Fibroblast of the aortic adventitia (primary cell): ENCODE measurements at regions not wholly inside any gene's neighbourhood (a gene's known extent, or its start where the extent isn't known, plus 50 kb on each side); places are given as distances from the start of the nearest gene placed in this dataset.

Experiments used
- DNase-seq: peaks from one replicate; pipeline ENCODE4 v3.0.0-alpha.2; 2010; ENCODE audit warnings: low read depth
- H3K4me3 ChIP-seq: 2 replicates; pipeline ENCODE4 v1.5.1; 2011; ENCODE audit warnings: low read depth, mild to moderate bottlenecking, control low read depth, low read length, moderate library complexity
- TF ChIP-seq, protein P1 (sequence below): IDR thresholded peaks from 2 replicates; pipeline ENCODE4 v1.5.1; 2011; ENCODE audit warnings: mild to moderate bottlenecking, low read length, control low read depth, inconsistent platforms; ENCODE audit not compliant: insufficient read depth

DNA sequence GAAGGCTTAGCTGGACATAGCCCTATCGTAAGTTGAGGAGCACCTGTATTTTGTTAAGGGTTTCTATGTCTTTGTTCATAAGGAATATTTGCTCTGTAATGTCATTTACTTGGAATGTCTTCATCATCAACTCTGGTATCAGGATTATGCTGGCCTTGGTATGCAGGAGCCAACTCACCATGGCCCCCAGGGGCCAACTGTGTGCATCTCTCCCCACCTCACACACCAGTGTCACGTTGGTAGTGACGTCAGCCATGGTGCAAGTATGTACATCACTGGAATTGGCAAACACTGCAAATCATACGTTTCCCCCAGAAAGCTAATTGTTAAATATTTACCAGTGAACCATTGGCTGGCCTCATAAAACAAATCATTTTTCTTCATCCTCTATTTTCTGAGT is 70.8 kb downstream of the YTHDF1 start:
- TF ChIP-seq, protein P1, sequence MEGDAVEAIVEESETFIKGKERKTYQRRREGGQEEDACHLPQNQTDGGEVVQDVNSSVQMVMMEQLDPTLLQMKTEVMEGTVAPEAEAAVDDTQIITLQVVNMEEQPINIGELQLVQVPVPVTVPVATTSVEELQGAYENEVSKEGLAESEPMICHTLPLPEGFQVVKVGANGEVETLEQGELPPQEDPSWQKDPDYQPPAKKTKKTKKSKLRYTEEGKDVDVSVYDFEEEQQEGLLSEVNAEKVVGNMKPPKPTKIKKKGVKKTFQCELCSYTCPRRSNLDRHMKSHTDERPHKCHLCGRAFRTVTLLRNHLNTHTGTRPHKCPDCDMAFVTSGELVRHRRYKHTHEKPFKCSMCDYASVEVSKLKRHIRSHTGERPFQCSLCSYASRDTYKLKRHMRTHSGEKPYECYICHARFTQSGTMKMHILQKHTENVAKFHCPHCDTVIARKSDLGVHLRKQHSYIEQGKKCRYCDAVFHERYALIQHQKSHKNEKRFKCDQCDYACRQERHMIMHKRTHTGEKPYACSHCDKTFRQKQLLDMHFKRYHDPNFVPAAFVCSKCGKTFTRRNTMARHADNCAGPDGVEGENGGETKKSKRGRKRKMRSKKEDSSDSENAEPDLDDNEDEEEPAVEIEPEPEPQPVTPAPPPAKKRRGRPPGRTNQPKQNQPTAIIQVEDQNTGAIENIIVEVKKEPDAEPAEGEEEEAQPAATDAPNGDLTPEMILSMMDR = no peak
- no peak overlapping the region for H3K4me3 ChIP-seq
- no peak for DNase-seq

DNA sequence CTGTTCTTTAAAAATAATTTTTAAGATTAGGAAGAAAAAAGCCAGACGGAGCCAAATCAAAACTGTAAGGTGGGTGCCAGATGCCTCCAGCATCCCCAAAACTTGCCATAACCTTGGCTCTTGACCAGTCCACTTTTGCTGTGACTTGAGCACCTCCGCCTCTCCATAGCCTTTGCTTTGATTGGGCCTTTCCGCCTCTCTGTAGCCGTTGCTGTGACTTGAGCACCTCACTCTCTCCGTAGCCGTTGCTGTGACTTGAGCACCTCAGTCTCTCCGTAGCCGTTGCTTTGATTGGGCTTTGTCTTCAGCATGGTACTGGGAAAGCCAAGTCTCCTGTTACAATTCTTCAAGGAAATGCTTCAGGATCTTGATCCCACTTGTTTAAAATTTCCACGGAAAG is 73.0 kb downstream of the YTHDF1 start:
- DNase-seq = no peak
- no peak overlapping the region for H3K4me3 ChIP-seq
- TF ChIP-seq, protein P1 = no peak

DNA sequence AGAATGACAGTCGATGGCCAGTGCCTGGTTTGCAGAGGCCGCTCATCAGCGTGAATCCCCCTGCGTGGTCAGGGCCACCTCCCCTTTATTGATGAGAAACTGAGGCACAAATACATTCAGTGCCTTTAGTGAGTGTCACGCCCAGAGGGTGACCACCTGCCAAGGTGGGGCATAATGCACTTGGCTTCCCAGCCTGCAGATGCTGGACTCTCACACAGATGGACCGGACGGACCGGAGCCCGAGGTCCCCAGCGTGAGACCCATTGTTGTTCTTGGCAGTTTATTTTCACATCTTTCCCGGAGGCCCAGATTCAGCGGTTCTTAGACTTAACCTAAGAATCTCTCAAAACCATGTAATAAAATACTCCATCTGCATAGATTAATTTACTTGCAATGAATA is 74.4 kb downstream of the YTHDF1 start:
- no peak overlapping the region for H3K4me3 ChIP-seq
- TF ChIP-seq, protein P1 = no peak
- DNase-seq = no peak

DNA sequence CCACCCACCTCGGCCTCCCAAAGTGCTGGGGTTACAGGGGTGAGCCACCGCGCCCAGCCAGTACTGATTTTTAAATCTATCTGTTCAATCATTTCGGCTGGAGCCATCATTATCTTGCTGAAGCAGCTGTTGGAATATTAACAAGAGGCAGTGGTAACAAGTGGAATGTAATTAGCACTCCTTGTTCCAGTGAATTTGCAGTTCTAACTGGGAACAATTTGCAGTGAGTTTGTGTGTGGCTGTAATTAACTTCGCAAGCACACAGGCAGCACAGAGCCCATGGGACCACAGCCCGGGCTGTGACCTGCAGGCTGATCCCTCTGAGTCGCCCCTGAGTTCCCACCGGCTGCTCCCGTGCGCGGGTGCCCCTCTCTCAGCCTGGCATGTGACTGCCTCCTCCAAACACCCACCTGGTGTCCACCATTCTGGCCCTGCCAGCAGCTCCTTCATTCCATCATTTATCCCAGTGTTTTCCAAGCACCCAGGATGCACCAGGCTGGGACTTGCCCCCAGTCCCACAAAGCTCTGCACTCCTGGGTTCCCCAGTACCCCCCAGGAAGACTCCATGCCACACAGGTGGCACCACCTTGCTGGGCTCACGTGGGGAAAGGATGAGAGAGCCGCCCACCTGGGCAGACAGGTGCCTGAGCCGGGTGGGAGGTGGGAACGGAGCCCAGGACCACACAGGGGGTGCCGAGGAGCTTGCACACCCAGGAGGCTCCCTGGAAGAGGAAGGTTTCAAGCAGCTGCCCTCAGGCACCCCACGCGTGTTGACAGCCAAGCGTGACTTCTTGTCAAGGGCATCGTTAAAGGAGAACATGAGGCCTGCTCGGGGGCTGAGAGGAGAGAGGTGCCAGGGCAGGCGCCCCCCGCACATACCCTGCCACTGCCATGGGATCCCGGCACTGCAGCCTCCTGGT is 75.2 kb downstream of the YTHDF1 start:
- DNase-seq = no peak
- no peak overlapping the region for H3K4me3 ChIP-seq
- TF ChIP-seq, protein P1 = no peak

DNA sequence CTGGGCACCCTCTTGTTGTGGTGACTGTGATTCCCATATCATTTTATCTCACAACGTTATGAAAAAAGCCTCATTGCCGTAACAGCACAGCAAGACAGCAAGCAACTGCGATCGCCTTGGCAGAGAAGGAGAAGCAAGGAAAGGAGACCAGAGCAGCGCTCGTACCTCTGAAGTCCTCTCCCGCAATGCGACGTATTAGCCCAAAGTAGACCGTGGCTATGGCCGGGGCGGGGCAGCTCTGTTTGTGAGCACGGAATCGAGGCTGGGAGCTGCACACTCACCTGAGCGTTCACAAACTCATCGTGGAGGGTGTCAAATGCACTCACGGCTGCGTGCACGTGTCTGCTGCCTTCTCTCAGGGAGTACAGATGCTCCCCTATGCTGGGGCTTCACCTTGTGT is 76.1 kb downstream of the YTHDF1 start:
- no peak overlapping the region for H3K4me3 ChIP-seq
- TF ChIP-seq, protein P1 = no peak
- DNase-seq = no peak

DNA sequence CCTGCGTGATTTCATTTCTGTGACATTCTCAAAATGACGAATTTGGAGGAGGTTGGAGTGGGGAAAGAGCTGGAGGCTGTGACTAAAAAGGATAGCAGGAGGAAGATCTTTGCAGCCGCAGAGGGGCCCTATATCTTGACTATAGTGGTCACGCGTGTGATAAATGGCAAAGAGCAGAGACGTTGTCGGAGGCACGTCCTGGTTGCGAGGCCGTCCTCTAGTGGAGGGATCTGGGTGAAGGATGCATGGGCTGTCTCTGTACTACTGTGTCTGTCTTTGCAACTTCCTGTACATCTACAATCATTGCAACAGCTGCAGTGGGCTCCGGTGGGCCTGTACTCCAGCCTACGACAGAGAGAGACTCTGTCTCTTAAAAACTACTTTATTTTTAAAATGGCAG is 76.6 kb downstream of the YTHDF1 start:
- DNase-seq = no peak
- TF ChIP-seq, protein P1 = no peak
- no peak overlapping the region for H3K4me3 ChIP-seq
